Tibial nerve (tissue), 4 donors: ENCODE measurements at regions not wholly inside any gene's neighbourhood (a gene's known extent, or its start where the extent isn't known, plus 50 kb on each side); places are given as distances from the start of the nearest gene placed in this dataset.

Experiments
- CTCF ChIP-seq, 5 experiments: fragments of 200-600 bp in 3 of 5; fragments of 450-650 bp in 2 of 5; sonication (generic) in 3 of 5; IDR thresholded peaks; one replicate each; pipeline ENCODE4 v1.5.1; 2016 to 2019; ENCODE audit warnings: antibody characterized with exemption in 5 of 5, mild to moderate bottlenecking in 3 of 5, moderate library complexity in 2 of 5
- EP300 ChIP-seq, 2 donors: sonication (generic); formaldehyde crosslinking; IDR thresholded peaks; one replicate each; pipeline ENCODE4 v1.6.1; 2017; ENCODE audit warnings: antibody characterized with exemption in 2 of 2, mild to moderate bottlenecking in 1 of 2

- TF ChIP-seq CTCF (IDR thresholded peaks at IDR 0.05) (no peak), EP300 (IDR thresholded peaks at IDR 0.05) (no peak)
These were observed 330.8 kb downstream of the FGFR2 start for GRCh38 chr10:121267236-121268003.
